GM23338 (cell line): ENCODE measurements at regions not wholly inside any gene's neighbourhood (a gene's known extent, or its start where the extent isn't known, plus 50 kb on each side); places are given as distances from the start of the nearest gene placed in this dataset.

ENCODE experiments used
- ATAC-seq: fragments of 200-7000 bp; cut with Tn5 transposase; 3 replicates; pipeline ENCODE4 v1.9.1; 2020
- DNase-seq: peaks from one replicate; pipeline ENCODE4 v3.0.0-alpha.2; 2015; ENCODE audit warnings: low spot score
- H2AFZ ChIP-seq: fragments of 200-600 bp; sonication (generic); 2 replicates; pipeline ENCODE4 v1.8.0; 2016; ENCODE audit warnings: antibody characterized with exemption, mild to moderate bottlenecking, moderate library complexity
- H3F3A ChIP-seq: fragments of 200-600 bp; sonication (generic); replicated peaks from 2 replicates; pipeline ENCODE4 v1.8.0; 2017; ENCODE audit warnings: antibody characterized with exemption, mixed run types, low read depth
- H3K27ac ChIP-seq: fragments of 200-600 bp; sonication (generic); 2 replicates; pipeline ENCODE4 v1.6.1; 2016; ENCODE audit warnings: low read depth
- H3K27me3 ChIP-seq: fragments of 200-600 bp; sonication (generic); 2 replicates; pipeline ENCODE4 v1.8.0; 2016; ENCODE audit warnings: mild to moderate bottlenecking, mixed run types, moderate library complexity; ENCODE audit not compliant: insufficient read depth
- H3K36me3 ChIP-seq: fragments of 200-600 bp; sonication (generic); 2 replicates; pipeline ENCODE4 v1.8.0; 2016; ENCODE audit warnings: mild to moderate bottlenecking; ENCODE audit not compliant: insufficient read depth
- H3K4me1 ChIP-seq: fragments of 200-600 bp; sonication (generic); 2 replicates; pipeline ENCODE4 v1.8.0; 2016; ENCODE audit warnings: mild to moderate bottlenecking, moderate library complexity; ENCODE audit not compliant: insufficient read depth
- H3K4me2 ChIP-seq: fragments of 200-600 bp; sonication (generic); 2 replicates; pipeline ENCODE4 v1.7.1; 2017; ENCODE audit warnings: mixed run types
- H3K4me3 ChIP-seq: fragments of 200-600 bp; sonication (generic); 2 replicates; pipeline ENCODE4 v1.6.1; 2016; ENCODE audit warnings: mixed run types
- H3K79me2 ChIP-seq: fragments of 200-600 bp; sonication (generic); replicated peaks from 2 replicates; pipeline ENCODE4 v1.8.0; 2017; ENCODE audit warnings: mild to moderate bottlenecking; ENCODE audit not compliant: insufficient read depth
- H3K9me2 ChIP-seq: fragments of 200-600 bp; sonication (generic); 2 replicates; pipeline ENCODE4 v1.8.0; 2017; ENCODE audit not compliant: insufficient read depth
- H4K20me1 ChIP-seq: fragments of 200-600 bp; sonication (generic); replicated peaks from 2 replicates; pipeline ENCODE4 v1.8.0; 2017; ENCODE audit warnings: mild to moderate bottlenecking; ENCODE audit not compliant: insufficient read depth
- H3K27ac Mint-ChIP-seq: 2 replicates; pipeline ENCODE4 v1.8.0; 2020; ENCODE audit warnings: inconsistent platforms, mild to moderate bottlenecking, moderate library complexity, mixed read lengths
- H3K27me3 Mint-ChIP-seq: 3 replicates; pipeline ENCODE4 v1.8.0; 2022; ENCODE audit warnings: low read depth, mild to moderate bottlenecking, moderate library complexity, mixed read lengths, inconsistent platforms; ENCODE audit not compliant: insufficient read depth, poor library complexity
- H3K36me3 Mint-ChIP-seq: 3 replicates; pipeline ENCODE4 v1.8.0; 2021; ENCODE audit warnings: low read depth, mild to moderate bottlenecking, inconsistent platforms, moderate library complexity, mixed read lengths
- H3K4me1 Mint-ChIP-seq: 3 replicates; pipeline ENCODE4 v1.8.0; 2020; ENCODE audit warnings: mild to moderate bottlenecking, inconsistent platforms, mixed read lengths
- H3K4me3 Mint-ChIP-seq: 3 replicates; pipeline ENCODE4 v1.8.0; 2021; ENCODE audit warnings: moderate library complexity, mild to moderate bottlenecking, inconsistent platforms, mixed read lengths
- H3K9me3 Mint-ChIP-seq: 3 replicates; pipeline ENCODE4 v1.8.0; 2020; ENCODE audit warnings: moderate library complexity, mild to moderate bottlenecking, inconsistent platforms, mixed read lengths
- CREB1 ChIP-seq: fragments of 250-450 bp; sonication (Bioruptor Pico); IDR thresholded peaks from 2 replicates; pipeline ENCODE4 v1.5.0; 2020; ENCODE audit warnings: low read depth, mild to moderate bottlenecking, moderate library complexity
- CTCF ChIP-seq, 2 experiments: fragments of 200-600 bp in 1 of 2; sonication (generic) in 1 of 2; conservative IDR thresholded peaks; 2 replicates each; pipeline versions ENCODE4 v1.5.1 to v1.6.1; 2016 to 2017; ENCODE audit warnings: antibody characterized with exemption in 2 of 2, low read depth in 2 of 2, mild to moderate bottlenecking in 2 of 2, moderate library complexity in 1 of 2
- ETS1 ChIP-seq: IDR thresholded peaks from 2 replicates; pipeline ENCODE4 v1.6.1; 2016; ENCODE audit warnings: antibody characterized with exemption
- EZH2 ChIP-seq: fragments of 200-600 bp; sonication (generic); IDR thresholded peaks from one replicate; pipeline ENCODE4 v1.8.0; 2017; ENCODE audit warnings: antibody characterized with exemption, mild to moderate bottlenecking, low read depth; ENCODE audit not compliant: unreplicated experiment
- JUNB ChIP-seq: IDR thresholded peaks from one replicate; pipeline ENCODE4 v1.6.1; 2016; ENCODE audit warnings: antibody characterized with exemption; ENCODE audit not compliant: unreplicated experiment
- NANOG ChIP-seq: IDR thresholded peaks from 2 replicates; pipeline ENCODE4 v1.6.1; 2016; ENCODE audit warnings: antibody characterized with exemption, borderline replicate concordance
- STAT1 ChIP-seq: IDR thresholded peaks from one replicate; pipeline ENCODE4 v1.6.1; 2016; ENCODE audit warnings: antibody characterized with exemption; ENCODE audit not compliant: unreplicated experiment
- ZNF114 ChIP-seq: fragments of 250-450 bp; sonication (Bioruptor Pico); IDR thresholded peaks from 2 replicates; pipeline ENCODE4 v1.5.0; 2020; ENCODE audit warnings: mild to moderate bottlenecking, moderate library complexity
- TF ChIP-seq, protein P1 (sequence below): fragments of 250-450 bp; sonication (Bioruptor Pico); IDR thresholded peaks from 2 replicates; pipeline ENCODE4 v1.5.0; 2020; ENCODE audit warnings: mild to moderate bottlenecking, moderate library complexity

- peaks cover 25% of the 10 kb centered on the region for H3K9me3 Mint-ChIP-seq
- no peaks in the 10 kb centered on the region for H3K27me3 ChIP-seq
- peaks cover 55% of the 10 kb centered on the region for H3K4me1 Mint-ChIP-seq
- H3K4me1 ChIP-seq: peaks cover 45% of the 10 kb centered on the region
- H3K27ac Mint-ChIP-seq: peak overlapping the region; percentile 90
- DNase-seq (peak; percentile 57), ATAC-seq (peak; percentile 70)
- H2AFZ ChIP-seq: no peak overlapping the region
- peak overlapping the region; percentile 12 for H3K4me3 ChIP-seq
- H3K79me2 ChIP-seq: peaks cover 88% of the 10 kb centered on the region
- H3K4me2 ChIP-seq: peak overlapping the region; percentile 26
- peaks cover 8% of the 10 kb centered on the region; the same call in 1 of the 2 replicates for H3F3A ChIP-seq
- H3K9me2 ChIP-seq: no peaks in the 10 kb centered on the region
- H3K27me3 Mint-ChIP-seq: peaks cover 8% of the 10 kb centered on the region
- H3K4me3 Mint-ChIP-seq: peak overlapping the region; percentile 57
- H3K36me3 Mint-ChIP-seq: peaks cover 51% of the 10 kb centered on the region
- TF ChIP-seq NANOG (peak; percentile 47; the same call in 1 of the 2 replicates), CTCF (conservative IDR thresholded peaks at IDR 0.05; ENCODE audit: low read depth in 2 of 2) (no peak)
- no peaks in the 10 kb centered on the region; the same call in 1 of the 2 replicates for H3K36me3 ChIP-seq
- H3K27ac ChIP-seq: peak overlapping the region; percentile 85
- H4K20me1 ChIP-seq: no peaks in the 10 kb centered on the region
These were observed 98.3 kb downstream of the SOX4 start for GRCh38 chr6:21691685-21692346.

GRCh38 chr6:21692721-21693120 lies 99.2 kb downstream of the SOX4 start:
- ATAC-seq (peak; percentile 17; the same call in 2 of the 3 replicates), DNase-seq (no peak)
- H3K4me3 ChIP-seq: peak overlapping the region; percentile 12
- H3F3A ChIP-seq: peaks cover 8% of the 10 kb centered on the region; the same call in 1 of the 2 replicates
- Mint-ChIP-seq H3K9me3 (peaks cover 16% of the 10 kb centered on the region), H3K36me3 (peaks cover 51% of the 10 kb centered on the region), H3K27ac (peak overlapping the region; percentile 93), H3K4me1 (peaks cover 60% of the 10 kb centered on the region), H3K4me3 (peak overlapping the region; percentile 38), H3K27me3 (peaks cover 12% of the 10 kb centered on the region)
- peak overlapping the region; percentile 85 for H3K27ac ChIP-seq
- no peak overlapping the region for H2AFZ ChIP-seq
- peaks cover 48% of the 10 kb centered on the region for H3K4me1 ChIP-seq
- H4K20me1 ChIP-seq: no peaks in the 10 kb centered on the region
- H3K27me3 ChIP-seq: no peaks in the 10 kb centered on the region
- H3K79me2 ChIP-seq: peaks cover 88% of the 10 kb centered on the region
- H3K9me2 ChIP-seq: no peaks in the 10 kb centered on the region
- no peaks in the 10 kb centered on the region; the same call in 1 of the 2 replicates for H3K36me3 ChIP-seq
- H3K4me2 ChIP-seq: peak overlapping the region; percentile 26
- no peak for TF ChIP-seq ZNF114 (CRISPR knock-in tag)
- TF ChIP-seq CTCF (conservative IDR thresholded peaks at IDR 0.05; ENCODE audit: low read depth in 2 of 2): no peak
- TF ChIP-seq CREB1 (CRISPR knock-in tag): no peak
- TF ChIP-seq STAT1: no peak
- no peak for TF ChIP-seq ETS1
- TF ChIP-seq JUNB: no peak
- TF ChIP-seq NANOG: no peak
- no peak for TF ChIP-seq EZH2
- TF ChIP-seq, protein P1, sequence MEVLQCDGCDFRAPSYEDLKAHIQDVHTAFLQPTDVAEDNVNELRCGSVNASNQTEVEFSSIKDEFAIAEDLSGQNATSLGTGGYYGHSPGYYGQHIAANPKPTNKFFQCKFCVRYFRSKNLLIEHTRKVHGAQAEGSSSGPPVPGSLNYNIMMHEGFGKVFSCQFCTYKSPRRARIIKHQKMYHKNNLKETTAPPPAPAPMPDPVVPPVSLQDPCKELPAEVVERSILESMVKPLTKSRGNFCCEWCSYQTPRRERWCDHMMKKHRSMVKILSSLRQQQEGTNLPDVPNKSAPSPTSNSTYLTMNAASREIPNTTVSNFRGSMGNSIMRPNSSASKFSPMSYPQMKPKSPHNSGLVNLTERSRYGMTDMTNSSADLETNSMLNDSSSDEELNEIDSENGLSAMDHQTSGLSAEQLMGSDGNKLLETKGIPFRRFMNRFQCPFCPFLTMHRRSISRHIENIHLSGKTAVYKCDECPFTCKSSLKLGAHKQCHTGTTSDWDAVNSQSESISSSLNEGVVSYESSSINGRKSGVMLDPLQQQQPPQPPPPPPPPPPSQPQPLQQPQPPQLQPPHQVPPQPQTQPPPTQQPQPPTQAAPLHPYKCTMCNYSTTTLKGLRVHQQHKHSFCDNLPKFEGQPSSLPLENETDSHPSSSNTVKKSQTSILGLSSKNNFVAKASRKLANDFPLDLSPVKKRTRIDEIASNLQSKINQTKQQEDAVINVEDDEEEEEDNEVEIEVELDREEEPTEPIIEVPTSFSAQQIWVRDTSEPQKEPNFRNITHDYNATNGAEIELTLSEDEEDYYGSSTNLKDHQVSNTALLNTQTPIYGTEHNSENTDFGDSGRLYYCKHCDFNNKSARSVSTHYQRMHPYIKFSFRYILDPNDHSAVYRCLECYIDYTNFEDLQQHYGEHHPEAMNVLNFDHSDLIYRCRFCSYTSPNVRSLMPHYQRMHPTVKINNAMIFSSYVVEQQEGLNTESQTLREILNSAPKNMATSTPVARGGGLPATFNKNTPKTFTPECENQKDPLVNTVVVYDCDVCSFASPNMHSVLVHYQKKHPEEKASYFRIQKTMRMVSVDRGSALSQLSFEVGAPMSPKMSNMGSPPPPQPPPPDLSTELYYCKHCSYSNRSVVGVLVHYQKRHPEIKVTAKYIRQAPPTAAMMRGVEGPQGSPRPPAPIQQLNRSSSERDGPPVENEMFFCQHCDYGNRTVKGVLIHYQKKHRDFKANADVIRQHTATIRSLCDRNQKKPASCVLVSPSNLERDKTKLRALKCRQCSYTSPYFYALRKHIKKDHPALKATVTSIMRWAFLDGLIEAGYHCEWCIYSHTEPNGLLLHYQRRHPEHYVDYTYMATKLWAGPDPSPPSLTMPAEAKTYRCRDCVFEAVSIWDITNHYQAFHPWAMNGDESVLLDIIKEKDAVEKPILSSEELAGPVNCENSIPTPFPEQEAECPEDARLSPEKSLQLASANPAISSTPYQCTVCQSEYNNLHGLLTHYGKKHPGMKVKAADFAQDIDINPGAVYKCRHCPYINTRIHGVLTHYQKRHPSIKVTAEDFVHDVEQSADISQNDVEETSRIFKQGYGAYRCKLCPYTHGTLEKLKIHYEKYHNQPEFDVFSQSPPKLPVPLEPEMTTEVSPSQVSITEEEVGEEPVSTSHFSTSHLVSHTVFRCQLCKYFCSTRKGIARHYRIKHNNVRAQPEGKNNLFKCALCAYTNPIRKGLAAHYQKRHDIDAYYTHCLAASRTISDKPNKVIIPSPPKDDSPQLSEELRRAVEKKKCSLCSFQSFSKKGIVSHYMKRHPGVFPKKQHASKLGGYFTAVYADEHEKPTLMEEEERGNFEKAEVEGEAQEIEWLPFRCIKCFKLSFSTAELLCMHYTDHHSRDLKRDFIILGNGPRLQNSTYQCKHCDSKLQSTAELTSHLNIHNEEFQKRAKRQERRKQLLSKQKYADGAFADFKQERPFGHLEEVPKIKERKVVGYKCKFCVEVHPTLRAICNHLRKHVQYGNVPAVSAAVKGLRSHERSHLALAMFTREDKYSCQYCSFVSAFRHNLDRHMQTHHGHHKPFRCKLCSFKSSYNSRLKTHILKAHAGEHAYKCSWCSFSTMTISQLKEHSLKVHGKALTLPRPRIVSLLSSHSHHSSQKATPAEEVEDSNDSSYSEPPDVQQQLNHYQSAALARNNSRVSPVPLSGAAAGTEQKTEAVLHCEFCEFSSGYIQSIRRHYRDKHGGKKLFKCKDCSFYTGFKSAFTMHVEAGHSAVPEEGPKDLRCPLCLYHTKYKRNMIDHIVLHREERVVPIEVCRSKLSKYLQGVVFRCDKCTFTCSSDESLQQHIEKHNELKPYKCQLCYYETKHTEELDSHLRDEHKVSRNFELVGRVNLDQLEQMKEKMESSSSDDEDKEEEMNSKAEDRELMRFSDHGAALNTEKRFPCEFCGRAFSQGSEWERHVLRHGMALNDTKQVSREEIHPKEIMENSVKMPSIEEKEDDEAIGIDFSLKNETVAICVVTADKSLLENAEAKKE (CRISPR knock-in tag): no peak
